NCI-H446 treated with DMSO at 0.1 percent for 48 hours (cell line): ENCODE measurements at regions not wholly inside any gene's neighbourhood (a gene's known extent, or its start where the extent isn't known, plus 50 kb on each side); places are given as distances from the start of the nearest gene placed in this dataset.
"Not testable (repeated sequence)": the region's sequence is repeated elsewhere in the genome, so short reads cannot be mapped to it uniquely, and the experiment has no call there.

Source experiments
- DNase-seq: peaks from one replicate; lab custom pipeline; 2025; lab: John Stamatoyannopoulos, UW

DNA sequence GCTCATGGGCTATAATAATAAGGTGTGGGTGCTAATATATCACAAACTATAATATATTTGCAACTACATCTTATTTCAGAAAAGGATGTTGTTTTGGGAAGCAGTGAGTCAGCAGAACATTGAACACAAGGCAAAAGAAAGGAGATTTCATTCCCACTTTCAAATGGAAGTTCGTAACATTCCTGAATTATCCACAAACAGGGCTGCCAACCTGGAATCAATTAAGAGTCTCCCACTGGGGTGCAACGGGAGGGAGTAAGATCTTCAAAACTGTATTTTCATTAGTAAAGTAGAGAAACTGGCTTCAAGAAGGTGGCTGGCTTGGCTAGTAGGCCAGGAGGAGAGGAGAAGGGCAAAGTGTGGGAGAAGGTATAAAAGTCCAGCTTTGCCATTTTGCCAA lies 479.6 kb downstream of the CNTN3 start:
- DNase-seq, result no peak

DNA sequence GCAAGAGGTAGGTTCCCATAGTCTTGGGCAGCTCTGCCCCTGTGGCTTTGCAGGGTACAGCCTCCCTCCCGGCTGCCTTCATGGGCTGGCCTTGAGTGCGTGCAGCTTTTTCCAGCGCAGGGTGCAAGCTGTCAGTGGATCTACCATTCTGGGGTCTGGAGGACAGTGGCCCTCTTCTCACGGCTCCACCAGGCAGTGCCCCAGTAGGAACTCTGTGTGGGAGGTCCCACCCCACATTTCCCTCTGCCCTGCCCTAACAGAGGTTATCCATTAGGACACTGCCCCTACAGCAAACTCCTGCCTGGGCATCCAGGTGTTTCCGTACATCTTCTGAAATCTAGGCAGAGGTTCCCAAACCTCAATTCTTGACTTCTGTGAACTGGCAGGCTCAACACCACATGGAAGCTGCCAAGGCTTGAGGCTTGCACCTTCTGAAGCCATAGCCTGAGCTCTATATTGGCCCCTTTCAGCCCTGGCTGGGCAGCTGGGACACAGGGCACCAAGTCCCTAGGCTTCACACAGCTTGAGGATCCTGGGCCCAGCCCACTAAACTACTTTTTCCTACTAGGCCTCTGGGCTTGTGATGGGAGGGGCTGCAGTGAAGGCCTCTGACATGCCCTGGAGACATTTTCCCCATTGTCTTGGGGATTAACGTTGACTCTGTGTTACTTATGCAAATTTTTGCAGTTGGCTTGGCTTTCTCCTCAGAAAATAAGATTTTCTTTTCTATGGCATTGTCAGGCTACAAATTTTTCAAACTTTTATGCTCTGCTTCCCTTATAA lies 482.7 kb downstream of the CNTN3 start:
- not testable (repeated sequence) for DNase-seq

DNA sequence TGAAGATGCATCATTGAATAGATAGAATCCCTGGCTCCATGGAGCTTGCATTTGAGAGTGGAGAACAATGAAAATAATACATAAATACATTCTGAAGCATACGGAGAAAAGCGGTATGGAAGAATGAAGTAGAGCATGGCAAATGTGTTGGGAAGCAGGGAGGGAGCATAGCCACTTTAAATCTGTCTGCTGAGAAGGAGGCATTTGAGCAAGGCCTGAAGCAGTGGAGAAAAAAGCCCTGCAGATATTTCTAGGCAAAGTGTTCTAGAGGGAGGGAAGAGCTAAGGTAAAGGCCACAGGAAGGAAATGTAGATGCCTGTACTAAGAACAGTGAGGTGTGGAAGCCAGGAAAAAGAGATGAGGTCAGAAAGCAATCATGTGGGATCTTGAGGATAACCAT lies 484.8 kb downstream of the CNTN3 start:
- DNase-seq, result no peak

DNA sequence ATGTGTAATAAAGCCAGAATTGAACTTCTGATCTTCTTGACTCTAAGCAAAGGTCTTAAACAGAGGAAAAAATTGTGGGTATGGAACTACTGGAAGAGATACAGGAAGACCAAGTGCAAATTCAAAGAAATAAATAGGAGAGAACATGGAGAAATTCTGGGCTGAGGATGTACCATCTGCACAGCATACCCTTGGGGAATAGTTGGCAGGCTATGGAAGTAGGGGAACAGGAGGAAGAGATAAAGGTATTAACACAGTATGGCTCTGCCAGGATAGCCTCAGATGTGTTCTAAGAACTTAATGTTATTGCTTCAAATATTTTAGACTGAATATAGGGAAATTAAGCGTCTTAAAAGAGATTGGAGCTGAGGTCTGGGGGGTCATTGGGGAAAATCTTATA lies 485.4 kb downstream of the CNTN3 start:
- DNase-seq, result peak; percentile 76

DNA sequence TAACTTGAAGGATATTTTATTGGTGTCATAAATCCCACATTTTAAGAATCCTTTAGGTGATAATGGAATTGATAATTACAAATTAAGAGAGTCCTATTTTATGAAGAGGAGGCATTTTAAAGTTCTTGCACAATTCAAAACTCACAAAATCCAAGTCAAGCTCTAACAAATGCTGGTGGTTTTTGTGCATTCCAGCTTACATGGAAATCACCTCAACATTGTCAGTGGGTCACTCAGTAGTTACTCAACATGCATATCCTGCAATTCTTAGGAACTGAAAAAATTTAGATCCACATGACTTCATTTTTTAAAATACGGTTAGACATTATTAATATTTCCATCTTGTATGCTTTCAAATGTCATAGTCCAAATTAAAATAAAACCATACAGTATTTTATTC lies 487.2 kb downstream of the CNTN3 start:
- DNase-seq, result no peak

DNA sequence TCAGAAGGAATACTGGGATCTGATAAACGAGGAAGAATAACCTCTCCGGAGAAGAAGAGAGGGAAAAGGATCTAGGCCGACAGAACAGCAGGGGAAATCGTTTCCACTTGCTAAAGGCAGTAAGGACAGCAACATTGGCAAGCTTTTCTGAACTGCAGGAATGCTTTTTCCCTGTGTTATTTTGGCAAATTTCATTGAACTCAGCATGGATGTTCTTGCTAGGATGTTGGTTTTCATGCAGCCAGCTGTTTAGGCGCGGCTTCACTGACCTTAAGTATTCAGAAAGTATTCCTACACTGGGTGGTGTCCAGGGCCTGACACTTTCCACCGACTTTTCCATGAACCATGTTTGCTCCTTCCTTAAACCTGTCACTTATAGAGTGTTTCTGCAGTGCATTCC lies 489.7 kb downstream of the CNTN3 start:
- no peak for DNase-seq

DNA sequence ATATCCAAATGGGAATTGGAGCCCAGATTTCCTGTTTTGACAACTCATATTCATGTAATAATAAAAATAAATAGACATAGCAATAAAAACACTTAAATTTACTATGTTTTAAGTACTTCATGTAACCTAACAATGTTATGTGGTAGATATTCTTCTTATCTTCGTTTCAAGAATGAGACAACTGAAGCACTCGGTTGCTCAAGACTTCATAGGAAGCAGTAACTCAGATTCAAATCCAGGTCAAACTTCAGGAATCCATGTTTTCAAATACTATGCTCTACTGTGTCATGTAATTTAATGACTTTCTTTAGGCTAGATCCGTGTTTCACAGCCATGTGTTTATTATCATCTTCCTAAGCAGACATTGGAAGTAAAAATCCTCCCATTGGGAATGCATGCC lies 492.2 kb downstream of the CNTN3 start:
- no peak for DNase-seq

DNA sequence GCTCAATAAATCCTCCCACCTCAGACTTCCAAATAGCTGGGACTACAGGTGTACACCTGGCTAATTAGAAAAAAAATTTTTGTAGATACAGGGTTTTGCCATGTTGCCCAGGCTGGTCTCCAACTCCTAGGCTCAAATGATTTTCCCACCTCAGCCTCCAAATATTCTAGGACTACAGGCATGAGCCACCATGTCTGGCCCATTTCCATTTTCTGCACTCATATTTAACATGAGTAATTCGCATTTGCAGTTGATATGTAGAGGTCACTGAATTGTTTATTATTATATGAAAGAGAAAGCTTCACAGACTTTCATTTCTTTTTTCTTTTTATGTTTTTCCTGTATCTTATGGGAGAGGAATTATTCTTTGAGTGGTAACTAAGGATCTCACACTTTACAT lies 492.7 kb downstream of the CNTN3 start:
- no peak for DNase-seq

DNA sequence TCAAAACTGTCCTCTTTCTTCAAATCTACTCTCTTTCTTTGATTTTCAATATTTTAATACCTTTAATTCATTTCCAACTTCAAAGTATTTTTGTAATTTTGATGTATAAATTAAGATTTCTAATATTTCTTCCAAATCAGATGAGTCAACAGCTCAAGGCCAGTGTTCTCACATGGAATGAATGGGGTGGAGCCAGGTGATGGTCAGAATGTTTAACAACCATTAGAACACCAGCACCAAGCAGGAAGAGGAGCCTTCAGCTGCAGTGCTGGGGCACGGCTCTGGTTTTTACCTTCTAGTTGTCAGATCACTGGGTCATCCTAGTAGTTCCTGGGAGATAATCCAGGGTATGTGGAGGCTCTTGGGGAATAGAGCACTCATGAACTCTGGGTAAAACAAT lies 494.5 kb upstream of the PDZRN3 start:
- no peak for DNase-seq

DNA sequence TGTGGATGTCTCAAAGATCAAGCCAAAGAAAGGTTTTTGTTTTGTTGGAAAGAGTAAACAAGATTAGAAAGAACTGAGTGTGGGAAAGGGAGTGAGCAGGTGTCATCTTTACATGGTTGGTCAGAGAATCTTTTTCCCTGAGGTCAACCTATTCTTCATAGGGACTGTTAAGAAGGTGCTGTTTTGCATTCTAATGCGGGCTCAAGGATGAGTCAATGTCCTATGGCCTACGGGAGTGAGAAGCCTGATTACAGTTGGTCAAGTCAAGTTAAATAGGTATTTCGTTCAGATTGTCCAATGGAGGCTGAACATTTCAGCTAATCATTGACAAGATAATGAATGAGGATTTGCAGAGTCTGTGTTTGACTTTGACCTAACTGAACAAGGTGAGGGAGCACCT lies 491.2 kb upstream of the PDZRN3 start:
- no peak for DNase-seq

DNA sequence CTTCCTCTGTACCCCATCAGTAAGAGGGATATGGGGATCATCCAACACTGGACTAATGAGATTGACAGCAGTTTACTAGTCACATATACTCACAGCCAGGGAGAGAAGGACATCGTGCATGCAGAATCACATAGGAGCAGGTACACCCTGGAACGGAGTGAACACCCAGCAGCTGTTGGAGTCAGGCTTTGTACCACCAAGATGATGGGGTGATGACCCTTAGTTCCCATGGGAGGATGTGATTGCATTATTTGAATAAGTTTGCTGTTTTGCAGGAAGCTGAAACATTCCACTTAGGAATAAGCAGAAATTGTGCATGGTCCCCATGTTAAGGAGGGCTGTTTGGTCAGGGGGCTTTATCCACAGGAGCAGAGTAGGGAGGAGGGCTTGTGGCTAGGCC lies 482.7 kb upstream of the PDZRN3 start:
- DNase-seq, result no peak

DNA sequence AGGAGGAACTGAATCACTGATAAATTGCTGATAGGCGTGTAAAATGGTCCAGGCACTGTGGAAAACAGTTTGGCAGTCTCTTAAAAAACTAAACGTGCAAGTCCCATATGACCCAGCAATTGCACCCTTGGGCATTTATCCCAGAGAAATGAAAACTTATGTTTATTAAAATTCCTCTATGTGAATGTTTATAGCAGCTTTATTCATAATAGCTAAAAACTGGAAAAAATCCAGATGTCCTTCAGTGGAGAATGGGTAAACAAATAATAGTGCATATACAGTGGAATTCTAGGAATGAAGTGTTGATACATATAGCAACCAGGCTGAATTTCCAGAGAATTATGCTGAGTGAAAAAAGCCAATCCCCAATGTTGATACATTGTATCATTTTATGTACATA lies 482.2 kb upstream of the PDZRN3 start:
- no peak for DNase-seq

DNA sequence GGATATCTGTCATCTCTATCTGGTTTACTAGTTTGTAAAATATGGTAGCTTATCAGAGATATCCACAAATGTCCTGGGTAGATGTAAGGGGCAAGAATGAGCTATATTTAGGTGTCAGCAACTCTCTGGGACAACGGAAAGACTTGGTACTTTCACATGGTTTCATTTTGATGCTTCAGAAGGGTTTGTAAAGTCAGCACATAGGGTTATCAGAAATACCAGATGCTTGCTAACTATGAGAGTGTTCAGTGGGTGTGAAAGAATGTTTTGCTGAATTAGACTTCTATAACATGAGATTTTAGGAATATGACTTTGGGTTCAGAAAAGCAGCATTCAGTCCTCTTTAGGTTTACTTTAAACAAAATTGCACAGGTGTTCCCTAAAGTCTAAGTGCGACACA lies 466.5 kb upstream of the PDZRN3 start:
- no peak for DNase-seq

DNA sequence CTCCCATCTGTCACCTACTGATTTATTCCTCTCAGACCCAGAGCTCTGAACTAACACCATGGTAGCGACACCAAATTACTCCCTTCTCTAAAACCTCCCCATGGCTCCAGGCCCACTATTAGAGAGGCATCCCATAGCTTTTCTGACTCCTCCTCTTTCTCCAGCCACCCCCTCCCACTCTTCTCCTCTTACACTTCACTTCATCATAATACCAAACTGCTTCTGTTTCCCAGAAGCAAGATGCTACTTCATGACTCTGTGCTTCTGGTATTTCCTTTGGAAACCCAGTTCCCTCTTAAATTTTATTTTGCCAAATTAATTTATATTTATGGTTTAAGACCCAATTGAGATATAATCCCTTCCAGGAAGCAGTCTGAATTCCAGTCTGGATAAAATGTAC lies 465.1 kb upstream of the PDZRN3 start:
- no peak for DNase-seq

DNA sequence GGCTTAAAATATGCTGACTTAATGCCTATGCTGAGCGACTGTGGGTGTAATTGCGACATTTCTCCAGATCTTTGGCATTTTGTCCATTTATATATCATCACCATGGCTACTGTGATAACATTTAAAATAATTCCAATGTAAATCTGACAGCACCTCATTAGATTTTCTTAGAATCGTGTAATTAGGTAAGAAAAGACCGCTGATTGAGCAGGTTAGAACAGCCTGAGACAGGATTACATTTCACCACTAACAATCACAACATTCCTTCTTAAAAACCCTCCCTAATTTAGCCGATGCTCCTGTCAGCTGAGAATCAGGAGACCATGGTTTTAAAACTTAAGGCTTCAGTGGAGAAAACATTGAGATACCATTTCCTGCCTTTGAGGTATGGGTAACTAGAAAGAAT lies 455.3 kb upstream of the PDZRN3 start:
- no peak for DNase-seq

DNA sequence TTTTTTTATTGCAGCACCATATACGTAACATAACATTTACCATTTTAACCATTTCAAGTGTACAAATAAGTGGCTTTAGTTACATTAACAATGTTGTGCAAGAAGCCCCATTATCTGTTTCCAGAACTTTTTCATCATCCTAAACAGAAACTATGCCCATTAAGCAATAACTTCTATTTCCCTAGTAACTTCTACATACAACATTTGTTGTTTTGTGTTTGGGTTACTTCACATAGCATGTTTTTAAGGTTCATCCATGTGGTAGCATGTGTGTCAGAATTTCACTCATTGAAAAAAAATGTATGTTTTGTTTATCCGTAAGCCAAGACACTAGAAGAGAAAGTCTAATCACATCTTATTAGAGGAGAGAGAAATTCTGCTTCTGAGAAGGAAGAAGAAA lies 450.5 kb upstream of the PDZRN3 start:
- no peak for DNase-seq

DNA sequence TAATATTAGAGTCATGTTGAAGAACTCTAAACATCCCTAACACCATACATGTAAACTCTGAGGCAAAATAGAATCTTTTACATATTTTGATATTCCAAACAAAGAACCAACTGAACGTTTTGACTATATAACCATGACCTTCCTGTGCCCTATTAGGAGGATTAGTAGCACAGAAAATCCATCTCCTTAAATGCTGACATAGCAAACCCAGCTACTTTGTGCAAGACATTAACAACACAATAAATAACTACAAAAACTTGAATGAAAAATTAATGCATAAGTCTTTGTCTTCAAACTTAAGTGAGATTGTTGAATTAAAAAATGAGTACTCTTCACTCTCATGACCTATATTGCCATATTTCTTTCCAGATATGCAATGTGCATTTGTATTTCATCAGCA lies 450.0 kb upstream of the PDZRN3 start:
- DNase-seq, result no peak

DNA sequence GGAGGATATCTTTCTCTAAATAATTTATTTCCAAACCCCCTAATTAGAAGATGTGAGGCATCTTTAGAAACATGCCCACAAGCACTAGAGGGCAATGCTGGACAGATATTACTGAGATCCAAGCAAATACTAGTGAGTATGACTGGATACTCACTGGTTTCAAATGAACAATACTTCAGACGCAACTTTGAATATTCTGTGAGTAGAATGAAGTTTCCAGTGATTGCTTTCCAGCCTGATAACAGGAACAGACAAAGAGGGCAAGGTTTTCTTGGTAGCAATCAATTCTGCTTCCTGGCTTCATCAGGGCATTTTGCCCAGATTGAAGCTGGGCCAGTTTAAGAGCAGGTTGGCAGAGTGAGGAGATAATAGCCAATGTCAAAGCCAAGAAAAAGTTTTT lies 442.6 kb upstream of the PDZRN3 start:
- DNase-seq, result peak; percentile 49

DNA sequence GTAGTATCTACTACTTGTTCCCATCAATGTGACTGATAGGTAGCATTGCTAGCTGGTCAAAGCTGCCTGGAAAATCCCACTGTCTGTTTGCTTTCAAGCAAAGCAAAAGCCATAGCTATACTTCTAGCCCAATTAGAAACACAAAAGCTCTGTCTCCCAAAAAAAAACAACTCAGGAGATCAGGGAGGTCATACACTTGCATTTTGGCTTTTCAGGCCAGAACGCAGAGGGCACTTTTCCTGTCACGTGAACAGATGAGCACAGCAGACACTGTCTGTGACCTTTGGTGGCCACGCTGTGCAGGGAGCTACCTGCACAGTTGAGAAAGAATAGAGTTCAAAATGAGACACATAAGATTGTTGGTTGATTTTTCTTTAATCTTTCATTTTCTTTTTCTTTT lies 441.7 kb upstream of the PDZRN3 start:
- no peak for DNase-seq

DNA sequence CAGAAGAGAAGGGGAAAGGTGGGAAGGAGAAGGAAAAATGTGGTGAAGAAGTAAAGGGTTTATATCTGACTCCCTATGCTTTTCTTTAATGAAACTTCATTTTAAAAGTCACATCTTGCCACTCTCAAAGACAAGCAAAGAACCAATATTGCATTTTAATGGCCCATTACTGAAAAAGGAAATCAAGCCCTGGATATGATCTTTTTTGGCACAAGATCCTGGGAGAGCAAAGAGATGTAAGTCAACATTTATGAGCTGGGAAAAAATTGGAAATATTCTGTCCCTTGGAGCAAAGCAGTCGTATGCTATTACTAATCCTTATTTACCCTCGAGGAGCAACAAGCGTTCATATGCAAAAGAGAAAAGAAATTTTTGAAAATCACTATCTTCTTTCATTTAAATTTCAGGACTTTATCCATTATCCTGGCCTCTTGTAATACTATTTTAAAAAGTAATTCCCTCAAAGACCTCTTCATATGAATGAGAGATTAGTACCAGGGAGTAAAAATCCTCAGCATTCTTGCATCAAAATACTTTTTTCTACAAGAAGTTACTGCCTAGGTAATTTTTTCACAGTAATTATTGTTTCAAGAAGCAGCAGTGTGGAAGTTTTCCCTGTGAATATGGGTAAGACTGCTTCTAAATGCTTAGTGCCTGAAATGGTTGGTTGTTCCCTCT lies 435.3 kb upstream of the PDZRN3 start:
- DNase-seq, result no peak

DNA sequence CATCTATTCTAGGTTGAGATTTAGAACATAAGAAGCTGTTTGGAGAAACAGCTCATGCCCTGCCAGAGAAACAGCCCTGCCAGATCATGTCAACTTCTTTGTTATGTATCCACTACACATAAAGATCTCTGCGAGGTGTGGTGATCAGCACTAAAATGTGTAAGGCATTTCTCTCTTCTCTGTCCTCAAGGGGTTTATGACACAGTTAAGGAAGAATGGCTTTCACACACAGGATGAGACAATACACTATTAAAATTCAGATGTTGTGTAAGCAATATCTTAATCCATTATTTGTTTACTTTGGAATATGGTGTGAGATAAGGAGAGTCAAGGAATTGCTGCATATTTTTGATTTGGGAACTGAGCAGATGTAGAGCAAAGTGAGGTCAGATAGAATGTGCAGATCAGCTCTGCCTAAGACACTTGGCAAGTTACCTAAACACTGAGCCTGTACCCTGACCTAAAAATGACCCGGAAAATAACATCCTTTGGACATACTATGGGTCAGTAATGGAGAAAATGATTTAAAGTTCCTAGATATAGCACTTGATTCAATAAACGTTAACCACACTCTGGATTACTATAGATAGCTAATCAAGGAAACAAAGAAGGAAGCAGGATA lies 434.7 kb upstream of the PDZRN3 start:
- no peak for DNase-seq

DNA sequence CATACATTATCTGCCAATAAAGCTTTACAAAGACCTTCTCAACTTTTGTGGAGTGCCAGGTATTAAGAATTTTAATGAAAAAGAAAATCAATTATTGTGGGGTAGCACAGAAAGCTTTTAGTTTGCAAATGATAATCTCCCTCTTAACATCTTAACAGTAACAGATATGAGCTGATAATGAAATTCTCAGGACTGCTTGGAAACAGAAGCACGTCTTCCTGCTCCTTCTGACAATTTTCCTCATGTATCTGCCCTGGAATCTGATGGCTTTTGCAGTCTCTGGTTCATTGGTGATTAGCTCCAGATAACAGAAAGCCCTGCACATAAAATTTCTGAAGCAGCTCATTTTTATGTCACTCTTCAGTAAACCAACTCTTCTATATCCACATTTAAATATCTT lies 432.4 kb upstream of the PDZRN3 start:
- DNase-seq, result no peak

DNA sequence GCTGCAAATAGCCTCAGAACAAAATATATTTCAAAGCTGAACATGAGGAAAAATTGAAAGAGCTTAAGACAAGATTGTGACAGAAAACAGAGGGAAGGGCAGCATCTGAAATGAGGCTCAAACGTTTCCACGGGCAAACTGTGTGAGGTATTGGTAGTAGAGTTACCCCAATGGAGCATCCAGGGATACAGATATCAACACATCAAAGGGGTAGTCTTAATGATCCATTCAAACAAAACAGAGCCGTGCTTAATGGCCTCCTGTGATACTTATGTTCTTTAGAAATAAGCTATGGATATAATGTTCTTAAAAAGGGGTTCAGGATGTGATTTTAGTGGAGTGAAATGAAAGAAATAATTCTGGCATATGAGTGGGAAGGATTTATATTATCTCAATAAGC lies 430.3 kb upstream of the PDZRN3 start:
- DNase-seq, result no peak

DNA sequence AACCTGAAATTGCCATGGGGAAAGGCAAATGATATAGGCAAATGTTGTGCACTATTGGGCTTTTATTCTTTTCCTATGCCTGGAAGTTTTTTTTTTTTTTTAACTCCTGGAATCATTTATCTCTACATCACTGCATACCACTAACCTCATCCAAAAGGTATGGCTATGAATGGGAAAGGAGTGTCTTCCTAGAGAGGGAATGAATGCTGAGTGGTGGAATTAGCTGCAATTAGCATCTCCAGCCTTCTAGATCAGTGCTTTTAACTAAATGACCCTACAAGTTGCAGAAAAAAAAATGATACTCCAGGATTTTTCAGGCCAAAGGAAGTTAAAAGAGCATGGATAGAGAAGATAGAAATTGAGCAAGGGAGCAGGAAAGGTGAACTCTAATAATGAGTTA lies 429.8 kb upstream of the PDZRN3 start:
- DNase-seq, result no peak
